Erythroblast (primary cell): ENCODE measurements at regions not wholly inside any gene's neighbourhood (a gene's known extent, or its start where the extent isn't known, plus 50 kb on each side); places are given as distances from the start of the nearest gene placed in this dataset.

Experiments
- GATA1 ChIP-seq: IDR thresholded peaks from 2 replicates; pipeline ENCODE4 v1.6.1; 2011; ENCODE audit warnings: low read depth, mild to moderate bottlenecking, control low read depth, low read length, moderate library complexity
- POLR2A ChIP-seq: IDR thresholded peaks from 2 replicates; pipeline ENCODE4 v1.6.1; 2011; ENCODE audit warnings: mild to moderate bottlenecking, low read length

DNA sequence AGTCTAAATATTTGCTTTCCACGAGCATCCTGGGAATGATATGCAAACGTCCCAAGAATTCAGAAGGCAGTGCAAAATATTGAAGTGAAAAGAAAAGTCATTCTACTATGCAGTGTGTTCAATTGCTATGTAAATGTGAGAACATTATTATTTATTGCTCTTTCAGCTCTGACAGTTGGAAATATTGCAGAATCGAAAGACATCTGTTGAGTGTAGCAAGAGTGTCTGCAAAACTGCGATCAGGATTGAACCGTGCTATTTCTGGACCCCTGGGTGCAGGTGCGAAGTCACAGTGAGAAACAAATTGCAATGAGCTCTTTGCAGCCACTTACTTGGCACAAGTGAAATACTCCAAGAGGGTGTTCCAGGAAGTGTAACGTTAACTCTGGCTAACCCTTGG, 566.4 kb downstream of the AJAP1 start:
- no peak for TF ChIP-seq POLR2A
- no peak for TF ChIP-seq GATA1
